PFSK-1 (cell line): ENCODE measurements at regions not wholly inside any gene's neighbourhood (a gene's known extent, or its start where the extent isn't known, plus 50 kb on each side); places are given as distances from the start of the nearest gene placed in this dataset.

Experiments
- POLR2AphosphoS5 ChIP-seq: IDR thresholded peaks from 2 replicates; pipeline ENCODE4 v1.6.1; 2012; ENCODE audit warnings: low read depth, mild to moderate bottlenecking, control low read depth, low read length, moderate library complexity
- TF ChIP-seq, protein P1 (sequence below), 2 experiments: IDR thresholded peaks; 2 replicates each; pipeline versions ENCODE4 v1.6.1 to v1.8.0; 2011 to 2012; ENCODE audit warnings: low read depth in 2 of 2, low read length in 2 of 2, control low read depth in 1 of 2, inconsistent platforms in 1 of 2, mild to moderate bottlenecking in 1 of 2, moderate library complexity in 1 of 2; ENCODE audit not compliant: insufficient read depth in 1 of 2

DNA sequence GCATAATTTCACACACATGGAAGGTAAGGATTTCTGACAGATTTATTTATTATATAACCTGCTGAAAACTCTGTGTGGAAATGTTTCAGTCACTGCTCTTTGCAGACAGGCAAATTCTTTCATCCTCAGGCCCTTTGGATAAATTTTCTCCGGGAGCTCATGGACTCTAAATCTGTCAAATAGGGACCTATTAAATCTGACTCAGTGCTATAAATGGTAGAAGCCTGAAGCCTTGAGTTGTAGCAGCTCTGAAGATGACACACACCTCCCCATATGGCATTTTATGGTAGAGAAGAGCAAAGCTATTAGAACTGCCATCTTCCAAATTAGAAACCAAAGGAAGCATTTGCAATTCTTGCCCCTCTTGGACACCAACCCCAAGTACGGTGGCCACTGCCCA, 808.7 kb downstream of the XPNPEP1 start:
- TF ChIP-seq, protein P1, sequence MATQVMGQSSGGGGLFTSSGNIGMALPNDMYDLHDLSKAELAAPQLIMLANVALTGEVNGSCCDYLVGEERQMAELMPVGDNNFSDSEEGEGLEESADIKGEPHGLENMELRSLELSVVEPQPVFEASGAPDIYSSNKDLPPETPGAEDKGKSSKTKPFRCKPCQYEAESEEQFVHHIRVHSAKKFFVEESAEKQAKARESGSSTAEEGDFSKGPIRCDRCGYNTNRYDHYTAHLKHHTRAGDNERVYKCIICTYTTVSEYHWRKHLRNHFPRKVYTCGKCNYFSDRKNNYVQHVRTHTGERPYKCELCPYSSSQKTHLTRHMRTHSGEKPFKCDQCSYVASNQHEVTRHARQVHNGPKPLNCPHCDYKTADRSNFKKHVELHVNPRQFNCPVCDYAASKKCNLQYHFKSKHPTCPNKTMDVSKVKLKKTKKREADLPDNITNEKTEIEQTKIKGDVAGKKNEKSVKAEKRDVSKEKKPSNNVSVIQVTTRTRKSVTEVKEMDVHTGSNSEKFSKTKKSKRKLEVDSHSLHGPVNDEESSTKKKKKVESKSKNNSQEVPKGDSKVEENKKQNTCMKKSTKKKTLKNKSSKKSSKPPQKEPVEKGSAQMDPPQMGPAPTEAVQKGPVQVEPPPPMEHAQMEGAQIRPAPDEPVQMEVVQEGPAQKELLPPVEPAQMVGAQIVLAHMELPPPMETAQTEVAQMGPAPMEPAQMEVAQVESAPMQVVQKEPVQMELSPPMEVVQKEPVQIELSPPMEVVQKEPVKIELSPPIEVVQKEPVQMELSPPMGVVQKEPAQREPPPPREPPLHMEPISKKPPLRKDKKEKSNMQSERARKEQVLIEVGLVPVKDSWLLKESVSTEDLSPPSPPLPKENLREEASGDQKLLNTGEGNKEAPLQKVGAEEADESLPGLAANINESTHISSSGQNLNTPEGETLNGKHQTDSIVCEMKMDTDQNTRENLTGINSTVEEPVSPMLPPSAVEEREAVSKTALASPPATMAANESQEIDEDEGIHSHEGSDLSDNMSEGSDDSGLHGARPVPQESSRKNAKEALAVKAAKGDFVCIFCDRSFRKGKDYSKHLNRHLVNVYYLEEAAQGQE (IDR thresholded peaks at IDR 0.05; ENCODE audit: insufficient read depth in 1 of 2, low read depth in 2 of 2, low read length in 2 of 2), result no peak
- no peak for TF ChIP-seq POLR2AphosphoS5
